ENCODE measurements at regions not wholly inside any gene's neighbourhood (a gene's known extent, or its start where the extent isn't known, plus 50 kb on each side); places are given as distances from the start of the nearest gene placed in this dataset.

DNA sequence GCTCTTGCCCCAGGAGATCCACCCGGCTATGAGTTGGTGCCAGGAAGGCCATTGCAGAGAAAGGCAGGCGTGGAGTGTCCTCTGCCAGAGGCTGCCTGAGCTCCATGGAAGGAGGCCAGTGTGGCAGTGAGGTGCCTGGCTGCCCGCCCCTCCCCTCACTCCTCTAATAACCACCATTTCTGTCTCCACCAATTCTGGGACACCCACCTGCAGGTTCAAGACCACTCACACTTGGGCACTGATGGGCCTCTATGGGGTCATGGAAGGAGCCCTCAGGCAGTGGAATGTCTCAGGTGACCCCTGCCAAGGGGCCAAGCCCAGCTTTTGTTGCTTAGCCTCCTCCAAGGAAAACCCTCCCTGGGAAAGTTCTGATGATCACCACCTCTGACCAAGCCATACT is 731.6 kb downstream of the MATN1 start:
- Histone ChIP-seq H3K36me3 (ENCODE audit: insufficient read depth, low read length) (no peaks in the 10 kb centered on the region), H3K27me3 (ENCODE audit: insufficient read depth, low read length) (no peaks in the 10 kb centered on the region), H3K4me1 (ENCODE audit: insufficient read depth, low read length) (no peaks in the 10 kb centered on the region), H3K27ac (ENCODE audit: low read depth, low read length) (no peak overlapping the region), H3K4me2 (ENCODE audit: low read length) (no peak overlapping the region), H3K79me2 (ENCODE audit: insufficient read depth, low read length) (no peaks in the 10 kb centered on the region), H2AFZ (ENCODE audit: low read depth, low read length) (no peak overlapping the region), H3K4me3 (ENCODE audit: insufficient read depth, low read depth, low read length) (no peak overlapping the region), H3K9ac (ENCODE audit: low read length) (no peak overlapping the region), H3K9me3 (ENCODE audit: insufficient read depth, low read depth, low read length) (no peaks in the 10 kb centered on the region), H4K20me1 (ENCODE audit: insufficient read depth, low read length) (no peaks in the 10 kb centered on the region)
- TF ChIP-seq EZH2 (IDR thresholded peaks at IDR 0.05; ENCODE audit: insufficient read depth, low read length): no peak
- TF ChIP-seq, protein P1, sequence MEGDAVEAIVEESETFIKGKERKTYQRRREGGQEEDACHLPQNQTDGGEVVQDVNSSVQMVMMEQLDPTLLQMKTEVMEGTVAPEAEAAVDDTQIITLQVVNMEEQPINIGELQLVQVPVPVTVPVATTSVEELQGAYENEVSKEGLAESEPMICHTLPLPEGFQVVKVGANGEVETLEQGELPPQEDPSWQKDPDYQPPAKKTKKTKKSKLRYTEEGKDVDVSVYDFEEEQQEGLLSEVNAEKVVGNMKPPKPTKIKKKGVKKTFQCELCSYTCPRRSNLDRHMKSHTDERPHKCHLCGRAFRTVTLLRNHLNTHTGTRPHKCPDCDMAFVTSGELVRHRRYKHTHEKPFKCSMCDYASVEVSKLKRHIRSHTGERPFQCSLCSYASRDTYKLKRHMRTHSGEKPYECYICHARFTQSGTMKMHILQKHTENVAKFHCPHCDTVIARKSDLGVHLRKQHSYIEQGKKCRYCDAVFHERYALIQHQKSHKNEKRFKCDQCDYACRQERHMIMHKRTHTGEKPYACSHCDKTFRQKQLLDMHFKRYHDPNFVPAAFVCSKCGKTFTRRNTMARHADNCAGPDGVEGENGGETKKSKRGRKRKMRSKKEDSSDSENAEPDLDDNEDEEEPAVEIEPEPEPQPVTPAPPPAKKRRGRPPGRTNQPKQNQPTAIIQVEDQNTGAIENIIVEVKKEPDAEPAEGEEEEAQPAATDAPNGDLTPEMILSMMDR (IDR thresholded peaks at IDR 0.05; ENCODE audit: insufficient read depth, low read depth, low read length): no peak
- Mint-ChIP-seq H3K36me3 (ENCODE audit: low read depth, unreplicated experiment) (no peaks in the 10 kb centered on the region), H3K4me3 (ENCODE audit: unreplicated experiment) (no peak overlapping the region), H3K4me1 (ENCODE audit: low read depth, unreplicated experiment) (peaks cover 4% of the 10 kb centered on the region), H3K27me3 (ENCODE audit: low read depth, unreplicated experiment) (no peaks in the 10 kb centered on the region), H3K27ac (ENCODE audit: unreplicated experiment) (no peak overlapping the region), H3K9me3 (ENCODE audit: unreplicated experiment) (peaks cover 11% of the 10 kb centered on the region)
- no peak for DNase-seq (ENCODE audit: low read depth)
- FAIRE-seq: no peak

DNA sequence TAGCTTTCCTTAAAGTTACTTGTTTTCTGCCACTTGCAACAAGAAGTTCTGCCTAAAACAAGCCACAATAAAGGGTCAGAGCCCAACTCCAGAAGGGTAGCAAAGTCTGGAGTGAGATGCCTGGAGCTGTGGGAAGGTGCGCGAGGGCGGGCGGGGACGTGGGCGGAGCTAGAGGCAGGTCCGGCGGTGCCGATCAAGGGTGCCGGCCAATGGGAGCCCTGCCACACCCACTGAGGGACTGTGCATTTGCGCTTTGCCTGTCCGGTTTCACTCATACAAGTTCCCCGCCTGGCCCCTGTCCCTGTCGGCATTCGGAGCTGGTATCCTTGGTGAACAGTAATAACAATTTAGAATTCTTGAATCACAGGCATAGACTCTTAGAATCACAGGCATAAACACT is 732.4 kb downstream of the MATN1 start:
- H3K9me3 ChIP-seq (ENCODE audit: insufficient read depth, low read depth, low read length): no peaks in the 10 kb centered on the region
- FAIRE-seq: no peak

DNA sequence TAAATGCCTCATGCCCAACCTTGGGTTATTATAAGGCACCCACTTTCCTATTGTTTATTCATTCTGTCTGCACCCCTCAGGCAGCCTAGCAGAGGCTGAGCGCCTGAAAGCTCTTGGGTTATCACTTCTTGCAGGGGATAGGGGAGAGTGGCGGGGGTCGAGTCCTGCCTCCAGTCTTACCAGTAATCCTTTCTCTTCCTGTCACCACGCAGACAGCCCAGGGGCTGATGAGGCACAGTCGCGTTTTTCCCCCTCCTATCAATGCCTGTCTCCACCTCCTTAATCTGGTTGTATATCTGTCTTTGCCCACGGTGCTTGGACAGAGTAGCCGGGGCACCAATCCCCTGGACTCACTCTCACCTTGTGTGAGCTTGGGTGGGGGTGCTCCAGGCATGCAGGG is 733.1 kb downstream of the MATN1 start:
- Histone ChIP-seq H3K36me3 (ENCODE audit: insufficient read depth, low read length) (no peaks in the 10 kb centered on the region), H3K9me3 (ENCODE audit: insufficient read depth, low read depth, low read length) (no peaks in the 10 kb centered on the region), H4K20me1 (ENCODE audit: insufficient read depth, low read length) (no peaks in the 10 kb centered on the region), H3K4me1 (ENCODE audit: insufficient read depth, low read length) (no peaks in the 10 kb centered on the region), H3K4me3 (ENCODE audit: insufficient read depth, low read depth, low read length) (no peak overlapping the region), H3K27ac (ENCODE audit: low read depth, low read length) (no peak overlapping the region), H3K27me3 (ENCODE audit: insufficient read depth, low read length) (no peaks in the 10 kb centered on the region), H2AFZ (ENCODE audit: low read depth, low read length) (no peak overlapping the region), H3K79me2 (ENCODE audit: insufficient read depth, low read length) (no peaks in the 10 kb centered on the region), H3K4me2 (ENCODE audit: low read length) (no peak overlapping the region), H3K9ac (ENCODE audit: low read length) (no peak overlapping the region)
- no peak for DNase-seq (ENCODE audit: low read depth)
- no peak for TF ChIP-seq EZH2 (IDR thresholded peaks at IDR 0.05; ENCODE audit: insufficient read depth, low read length)
- TF ChIP-seq, protein P1 (IDR thresholded peaks at IDR 0.05; ENCODE audit: insufficient read depth, low read depth, low read length): no peak
- H3K27me3 Mint-ChIP-seq (ENCODE audit: low read depth, unreplicated experiment): no peaks in the 10 kb centered on the region
- no peaks in the 10 kb centered on the region for H3K36me3 Mint-ChIP-seq (ENCODE audit: low read depth, unreplicated experiment)
- H3K4me3 Mint-ChIP-seq (ENCODE audit: unreplicated experiment): no peak overlapping the region
- peaks cover 4% of the 10 kb centered on the region for H3K4me1 Mint-ChIP-seq (ENCODE audit: low read depth, unreplicated experiment)
- H3K9me3 Mint-ChIP-seq (ENCODE audit: unreplicated experiment): peaks cover 5% of the 10 kb centered on the region
- FAIRE-seq: no peak
- H3K27ac Mint-ChIP-seq (ENCODE audit: unreplicated experiment): no peak overlapping the region

More for the DNA sequence above, 732.4 kb downstream of the MATN1 start:
- Histone ChIP-seq H3K27me3 (ENCODE audit: insufficient read depth, low read length) (no peaks in the 10 kb centered on the region), H3K4me3 (ENCODE audit: insufficient read depth, low read depth, low read length) (no peak overlapping the region), H3K27ac (ENCODE audit: low read depth, low read length) (no peak overlapping the region), H3K36me3 (ENCODE audit: insufficient read depth, low read length) (no peaks in the 10 kb centered on the region), H4K20me1 (ENCODE audit: insufficient read depth, low read length) (no peaks in the 10 kb centered on the region), H3K79me2 (ENCODE audit: insufficient read depth, low read length) (no peaks in the 10 kb centered on the region), H3K4me1 (ENCODE audit: insufficient read depth, low read length) (no peaks in the 10 kb centered on the region), H2AFZ (ENCODE audit: low read depth, low read length) (no peak overlapping the region), H3K4me2 (ENCODE audit: low read length) (no peak overlapping the region), H3K9ac (ENCODE audit: low read length) (no peak overlapping the region)
- H3K4me1 Mint-ChIP-seq (ENCODE audit: low read depth, unreplicated experiment): peaks cover 4% of the 10 kb centered on the region
- TF ChIP-seq, protein P1 (IDR thresholded peaks at IDR 0.05; ENCODE audit: insufficient read depth, low read depth, low read length): no peak
- no peak for TF ChIP-seq EZH2 (IDR thresholded peaks at IDR 0.05; ENCODE audit: insufficient read depth, low read length)
- no peaks in the 10 kb centered on the region for H3K27me3 Mint-ChIP-seq (ENCODE audit: low read depth, unreplicated experiment)
- no peak overlapping the region for H3K27ac Mint-ChIP-seq (ENCODE audit: unreplicated experiment)
- H3K4me3 Mint-ChIP-seq (ENCODE audit: unreplicated experiment): no peak overlapping the region
- DNase-seq (ENCODE audit: low read depth): no peak
- H3K9me3 Mint-ChIP-seq (ENCODE audit: unreplicated experiment): peaks cover 6% of the 10 kb centered on the region
- H3K36me3 Mint-ChIP-seq (ENCODE audit: low read depth, unreplicated experiment): no peaks in the 10 kb centered on the region
